ENCODE measurements at regions not wholly inside any gene's neighbourhood (a gene's known extent, or its start where the extent isn't known, plus 50 kb on each side); places are given as distances from the start of the nearest gene placed in this dataset.

DNA sequence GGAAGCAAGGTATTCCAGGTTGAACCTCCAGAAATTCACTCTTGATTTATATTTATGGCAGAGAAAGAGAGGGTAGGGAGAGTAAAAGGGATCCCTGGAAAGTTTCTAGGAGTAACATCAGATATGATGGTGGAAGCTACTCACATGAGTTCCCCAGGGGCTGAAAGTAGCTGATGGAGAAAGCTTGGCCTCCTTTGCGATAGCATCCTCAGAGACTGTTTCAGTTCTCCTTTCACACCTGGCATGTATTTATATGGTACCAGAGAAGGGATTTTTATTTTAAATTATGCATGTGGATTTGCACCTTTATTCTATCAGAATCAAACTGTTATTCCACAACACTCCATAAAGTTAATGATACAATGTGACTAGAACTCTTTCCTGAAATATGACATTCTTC, 126.3 kb upstream of the OSR1 start:
- H3K9me3 ChIP-seq, result no peaks in the 10 kb centered on the region
- DNase-seq (ENCODE audit: low spot score in 2 of 2), result no peak
- H3K4me1 ChIP-seq, result no peaks in the 10 kb centered on the region
- no peaks in the 10 kb centered on the region for H3K27me3 ChIP-seq
- TF ChIP-seq EP300 (IDR thresholded peaks at IDR 0.05) (no peak), POLR2A (IDR thresholded peaks at IDR 0.05) (no peak)
- TF ChIP-seq, protein P1, sequence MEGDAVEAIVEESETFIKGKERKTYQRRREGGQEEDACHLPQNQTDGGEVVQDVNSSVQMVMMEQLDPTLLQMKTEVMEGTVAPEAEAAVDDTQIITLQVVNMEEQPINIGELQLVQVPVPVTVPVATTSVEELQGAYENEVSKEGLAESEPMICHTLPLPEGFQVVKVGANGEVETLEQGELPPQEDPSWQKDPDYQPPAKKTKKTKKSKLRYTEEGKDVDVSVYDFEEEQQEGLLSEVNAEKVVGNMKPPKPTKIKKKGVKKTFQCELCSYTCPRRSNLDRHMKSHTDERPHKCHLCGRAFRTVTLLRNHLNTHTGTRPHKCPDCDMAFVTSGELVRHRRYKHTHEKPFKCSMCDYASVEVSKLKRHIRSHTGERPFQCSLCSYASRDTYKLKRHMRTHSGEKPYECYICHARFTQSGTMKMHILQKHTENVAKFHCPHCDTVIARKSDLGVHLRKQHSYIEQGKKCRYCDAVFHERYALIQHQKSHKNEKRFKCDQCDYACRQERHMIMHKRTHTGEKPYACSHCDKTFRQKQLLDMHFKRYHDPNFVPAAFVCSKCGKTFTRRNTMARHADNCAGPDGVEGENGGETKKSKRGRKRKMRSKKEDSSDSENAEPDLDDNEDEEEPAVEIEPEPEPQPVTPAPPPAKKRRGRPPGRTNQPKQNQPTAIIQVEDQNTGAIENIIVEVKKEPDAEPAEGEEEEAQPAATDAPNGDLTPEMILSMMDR (IDR thresholded peaks at IDR 0.05), result no peak
- H3K36me3 ChIP-seq, result no peaks in the 10 kb centered on the region
- 92 to 100% methylated on average over 1 of the region's 1 CpG for WGBS, 2 donors
- no peak overlapping the region for H3K27ac ChIP-seq
- no peak overlapping the region for H3K4me3 ChIP-seq

DNA sequence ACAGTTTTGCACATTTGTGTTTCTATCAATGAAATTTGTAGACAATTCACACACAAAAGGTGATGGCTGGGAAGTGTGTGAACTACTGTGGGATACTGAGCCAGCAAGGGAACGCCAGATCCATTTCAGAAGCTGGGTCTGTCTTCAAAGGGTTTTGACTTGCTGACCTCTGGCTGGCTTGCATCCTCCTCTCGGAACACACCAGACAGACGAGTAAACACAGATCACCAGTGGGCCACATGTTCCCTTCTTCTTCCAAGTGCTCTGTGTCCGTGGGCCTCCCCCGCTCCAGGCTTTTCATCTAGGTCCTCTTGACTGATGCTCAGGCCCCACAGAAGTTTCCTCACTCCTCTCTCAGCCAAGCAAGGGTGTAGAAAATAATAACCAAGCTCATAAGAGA, 122.2 kb upstream of the OSR1 start:
- WGBS, 2 donors, result 60 to 65% methylated on average over 5 of the region's 5 CpGs

DNA sequence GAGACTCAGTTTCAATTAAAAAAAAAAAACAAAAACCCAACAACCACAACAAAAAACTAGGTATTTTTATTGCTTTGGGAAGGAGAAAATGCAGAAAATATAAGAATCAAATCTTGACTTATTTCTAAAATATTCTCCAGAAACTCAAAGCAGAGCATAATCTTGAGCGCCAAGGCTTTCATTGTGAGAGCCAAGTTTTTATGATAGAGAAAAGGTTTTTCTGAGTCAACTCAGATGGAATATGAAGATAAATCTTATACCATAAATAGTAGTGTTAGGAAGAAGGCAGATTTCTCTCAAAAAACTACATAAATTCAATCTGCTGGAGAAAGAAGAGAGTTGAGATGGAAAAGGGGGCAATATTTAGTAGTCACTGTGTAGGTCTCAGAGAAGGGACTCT, 121.2 kb upstream of the OSR1 start:
- no peak overlapping the region for H3K4me3 ChIP-seq
- TF ChIP-seq, protein P1 (IDR thresholded peaks at IDR 0.05), result no peak
- TF ChIP-seq POLR2A (IDR thresholded peaks at IDR 0.05), result no peak
- no peaks in the 10 kb centered on the region for H3K36me3 ChIP-seq
- H3K27ac ChIP-seq, result no peak overlapping the region
- WGBS, 2 donors, result 93 to 95% methylated on average over 1 of the region's 1 CpG
- no peak for DNase-seq (ENCODE audit: low spot score in 2 of 2)
- no peaks in the 10 kb centered on the region for H3K9me3 ChIP-seq
- H3K4me1 ChIP-seq, result no peaks in the 10 kb centered on the region
- no peaks in the 10 kb centered on the region for H3K27me3 ChIP-seq

More for the DNA sequence above, 122.2 kb upstream of the OSR1 start:
- TF ChIP-seq, protein P1 (IDR thresholded peaks at IDR 0.05), result no peak
- TF ChIP-seq POLR2A (IDR thresholded peaks at IDR 0.05), result no peak
- no peak for TF ChIP-seq EP300 (IDR thresholded peaks at IDR 0.05)
- Histone ChIP-seq H3K4me3 (no peak overlapping the region), H3K27ac (no peak overlapping the region), H3K36me3 (no peaks in the 10 kb centered on the region), H3K4me1 (no peaks in the 10 kb centered on the region), H3K27me3 (no peaks in the 10 kb centered on the region), H3K9me3 (no peaks in the 10 kb centered on the region)
- DNase-seq (ENCODE audit: low spot score in 2 of 2), result no peak

DNA sequence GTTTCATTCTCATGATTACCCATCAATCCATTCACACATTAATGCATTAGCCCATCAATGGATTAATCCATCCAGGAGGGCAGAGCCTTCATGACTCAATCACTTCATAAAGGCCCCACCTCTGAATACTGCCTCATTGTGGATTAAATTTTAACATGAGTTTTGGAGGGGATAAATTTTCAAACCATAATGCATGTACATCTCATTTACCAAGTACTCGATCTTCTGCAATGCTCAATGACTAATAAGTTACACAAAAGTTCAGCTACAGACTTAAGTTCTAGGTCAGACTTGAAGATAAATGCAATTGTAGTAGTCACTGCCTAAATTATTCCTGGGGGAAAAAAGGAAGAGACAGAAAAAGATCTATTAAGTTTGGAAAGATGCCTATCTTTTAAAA, 120.0 kb upstream of the OSR1 start:
- Histone ChIP-seq H3K36me3 (no peaks in the 10 kb centered on the region), H3K9me3 (no peaks in the 10 kb centered on the region), H3K4me1 (no peaks in the 10 kb centered on the region), H3K4me3 (no peak overlapping the region), H3K27ac (no peak overlapping the region), H3K27me3 (no peaks in the 10 kb centered on the region)
- DNase-seq (ENCODE audit: low spot score in 2 of 2), result no peak
- TF ChIP-seq EP300 (IDR thresholded peaks at IDR 0.05) (no peak), POLR2A (IDR thresholded peaks at IDR 0.05) (no peak)
- TF ChIP-seq, protein P1 (IDR thresholded peaks at IDR 0.05), result no peak
- 89 to 93% methylated on average over 1 of the region's 1 CpG for WGBS, 2 donors

DNA sequence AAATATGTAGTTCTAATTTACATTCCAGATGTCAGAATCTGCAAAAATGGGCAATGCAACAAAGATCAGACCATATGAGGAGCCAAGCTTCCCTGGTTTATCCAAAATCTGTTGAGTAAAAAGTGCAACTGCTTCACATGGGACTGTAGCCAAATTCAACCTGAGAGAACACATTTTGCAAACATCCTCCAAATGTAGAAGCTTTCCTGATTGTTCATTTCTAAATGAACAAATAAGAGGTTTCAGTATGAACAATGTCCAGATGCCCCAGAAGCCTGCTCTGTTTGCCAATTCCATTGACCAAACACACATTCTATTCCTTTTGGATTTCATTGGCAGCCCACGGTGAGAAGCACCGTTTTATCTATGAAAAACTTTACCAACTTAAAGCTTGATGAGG, 117.9 kb upstream of the OSR1 start:
- Histone ChIP-seq H3K27me3 (no peaks in the 10 kb centered on the region), H3K36me3 (no peaks in the 10 kb centered on the region), H3K27ac (no peak overlapping the region), H3K4me1 (no peaks in the 10 kb centered on the region), H3K9me3 (no peaks in the 10 kb centered on the region), H3K4me3 (no peak overlapping the region)
- DNase-seq (ENCODE audit: low spot score in 2 of 2), result no peak
- WGBS, 2 donors, result 65 to 70% methylated on average over 2 of the region's 2 CpGs
- TF ChIP-seq, protein P1 (IDR thresholded peaks at IDR 0.05), result no peak
- TF ChIP-seq EP300 (IDR thresholded peaks at IDR 0.05) (no peak), POLR2A (IDR thresholded peaks at IDR 0.05) (no peak)
